Thyroid gland (tissue), 4 donors: ENCODE measurements at regions not wholly inside any gene's neighbourhood (a gene's known extent, or its start where the extent isn't known, plus 50 kb on each side); places are given as distances from the start of the nearest gene placed in this dataset.

Source experiments
- DNase-seq, 2 donors: peaks; one replicate each; pipeline ENCODE4 v3.0.0-alpha.2; 2019
- H3K27ac ChIP-seq, 3 donors: fragments of 200-600 bp; sonication (generic); 1 replicate in 2 of 3; 2 replicates in 1 of 3; pipeline ENCODE4 v1.5.1; 2016 to 2019; ENCODE audit warnings: mild to moderate bottlenecking in 1 of 3, moderate library complexity in 1 of 3
- H3K27me3 ChIP-seq: fragments of 200-600 bp; sonication (generic); one replicate; pipeline ENCODE4 v1.5.1; 2019
- H3K36me3 ChIP-seq, 2 donors: fragments of 200-600 bp; sonication (generic); one replicate each; pipeline ENCODE4 v1.5.1; 2016 to 2019
- H3K4me1 ChIP-seq, 2 donors: fragments of 200-600 bp; sonication (generic); one replicate each; pipeline ENCODE4 v1.5.1; 2017 to 2019
- H3K4me3 ChIP-seq, 3 donors: fragments of 200-600 bp; sonication (generic); replicated peaks in 1 of 3; 1 replicate in 2 of 3; 2 replicates in 1 of 3; pipeline ENCODE4 v1.5.1; 2016; ENCODE audit warnings: mild to moderate bottlenecking in 1 of 3
- H3K9me3 ChIP-seq: fragments of 200-600 bp; sonication (generic); one replicate; pipeline ENCODE4 v1.5.1; 2017
- POLR2A ChIP-seq, 2 donors: fragments of 450-650 bp; IDR thresholded peaks; one replicate each; pipeline ENCODE4 v1.6.1; 2017; ENCODE audit warnings: antibody characterized with exemption in 2 of 2, mild to moderate bottlenecking in 2 of 2, moderate library complexity in 1 of 2
- WGBS, 2 donors: methylation state at CpG; one replicate each; pipeline ENCODE4 v1.1.5; 2017; 5-methylcytosine and 5-hydroxymethylcytosine counted together
- intact Hi-C: fragments of 100-400 bp; cut with DNase I; formaldehyde crosslinking; loops from one replicate; pipeline ENCODE4 v1.15.1; 2023
- TF ChIP-seq, protein P1 (sequence below), 6 experiments: fragments of 200-600 bp in 3 of 6; fragments of 450-650 bp in 3 of 6; sonication (generic) in 3 of 6; IDR thresholded peaks; one replicate each; pipeline ENCODE4 v1.5.1; 2016 to 2019; ENCODE audit warnings: antibody characterized with exemption in 6 of 6, mild to moderate bottlenecking in 2 of 6, inconsistent platforms in 1 of 6, moderate library complexity in 1 of 6

DNA sequence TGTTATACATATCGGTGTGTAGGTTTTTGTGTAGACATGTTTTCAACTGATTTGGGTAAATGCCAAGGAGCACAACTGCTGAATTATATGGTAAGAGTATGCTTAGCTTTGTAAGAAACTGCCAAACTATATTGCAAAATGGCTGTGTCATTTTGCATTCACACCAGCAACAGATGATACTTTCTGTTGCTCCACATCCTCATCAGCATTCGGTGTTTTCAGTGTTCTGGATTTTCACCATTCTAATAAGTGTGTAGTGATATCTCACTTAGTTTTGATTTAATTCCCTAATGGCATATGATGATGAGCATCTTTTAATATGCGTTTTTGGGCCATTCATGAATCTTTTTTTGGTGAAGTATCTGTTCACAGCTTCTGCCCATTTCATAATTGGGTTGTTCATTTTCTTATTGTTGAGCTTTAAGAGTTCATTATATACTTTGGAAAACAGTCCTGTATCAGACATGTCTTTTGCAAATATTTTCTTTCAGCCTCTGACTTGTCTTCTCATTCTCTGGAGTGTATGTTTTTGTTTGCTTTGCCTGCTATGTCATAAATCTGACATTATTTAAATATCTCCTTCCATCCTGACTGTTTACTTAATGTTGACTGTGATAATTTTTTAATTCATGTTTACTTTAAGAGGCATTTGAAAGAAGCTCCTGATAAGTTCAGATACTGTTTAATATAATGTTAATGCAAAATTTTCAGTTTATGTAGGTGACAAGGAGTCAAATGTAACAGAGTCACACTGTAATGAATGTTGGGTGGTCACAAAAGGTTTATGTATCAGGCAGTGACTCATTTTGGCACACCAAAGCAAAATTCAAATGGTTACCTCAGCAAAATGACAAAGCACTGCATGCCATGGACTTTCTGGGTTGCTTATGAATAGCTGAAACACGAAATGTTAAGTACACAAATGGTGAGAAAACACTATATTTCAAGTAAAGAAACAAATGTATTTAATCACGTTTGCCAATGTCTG lies 181.1 kb upstream of the DAB2 start:
- WGBS, 2 donors: 88 to 92% methylated on average over 5 of the region's 5 CpGs
- intact Hi-C loops: no loop called here
- H3K27ac ChIP-seq: no peak overlapping the region
- H3K9me3 ChIP-seq: no peaks in the 10 kb centered on the region
- no peaks in the 10 kb centered on the region for H3K36me3 ChIP-seq
- no peak overlapping the region for H3K4me3 ChIP-seq
- no peaks in the 10 kb centered on the region for H3K4me1 ChIP-seq
- no peak for TF ChIP-seq POLR2A (IDR thresholded peaks at IDR 0.05)
- TF ChIP-seq, protein P1, sequence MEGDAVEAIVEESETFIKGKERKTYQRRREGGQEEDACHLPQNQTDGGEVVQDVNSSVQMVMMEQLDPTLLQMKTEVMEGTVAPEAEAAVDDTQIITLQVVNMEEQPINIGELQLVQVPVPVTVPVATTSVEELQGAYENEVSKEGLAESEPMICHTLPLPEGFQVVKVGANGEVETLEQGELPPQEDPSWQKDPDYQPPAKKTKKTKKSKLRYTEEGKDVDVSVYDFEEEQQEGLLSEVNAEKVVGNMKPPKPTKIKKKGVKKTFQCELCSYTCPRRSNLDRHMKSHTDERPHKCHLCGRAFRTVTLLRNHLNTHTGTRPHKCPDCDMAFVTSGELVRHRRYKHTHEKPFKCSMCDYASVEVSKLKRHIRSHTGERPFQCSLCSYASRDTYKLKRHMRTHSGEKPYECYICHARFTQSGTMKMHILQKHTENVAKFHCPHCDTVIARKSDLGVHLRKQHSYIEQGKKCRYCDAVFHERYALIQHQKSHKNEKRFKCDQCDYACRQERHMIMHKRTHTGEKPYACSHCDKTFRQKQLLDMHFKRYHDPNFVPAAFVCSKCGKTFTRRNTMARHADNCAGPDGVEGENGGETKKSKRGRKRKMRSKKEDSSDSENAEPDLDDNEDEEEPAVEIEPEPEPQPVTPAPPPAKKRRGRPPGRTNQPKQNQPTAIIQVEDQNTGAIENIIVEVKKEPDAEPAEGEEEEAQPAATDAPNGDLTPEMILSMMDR (IDR thresholded peaks at IDR 0.05): no peak
- no peaks in the 10 kb centered on the region for H3K27me3 ChIP-seq
- DNase-seq: no peak

DNA sequence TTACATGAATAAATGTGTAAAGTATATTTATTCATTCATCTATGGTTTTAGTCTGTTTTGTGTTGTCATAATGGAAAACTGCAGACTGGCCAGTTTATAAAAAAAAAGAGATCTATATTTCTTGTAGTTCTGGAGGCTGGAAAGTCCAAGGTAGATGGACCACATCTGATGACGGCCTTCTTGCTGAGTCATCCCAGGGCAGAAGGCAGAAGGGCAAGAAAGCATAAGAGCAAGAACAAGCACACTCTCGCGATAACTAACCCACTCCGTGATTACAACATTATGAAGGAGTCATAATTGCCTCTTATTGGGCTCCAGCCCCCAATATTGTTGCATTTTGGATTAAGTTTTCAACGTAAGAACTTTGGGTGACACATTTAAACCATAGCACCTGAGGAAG lies 180.4 kb upstream of the DAB2 start:
- H3K4me3 ChIP-seq: no peak overlapping the region
- WGBS, 2 donors: 93 to 94% methylated on average over 5 of the region's 5 CpGs
- H3K27me3 ChIP-seq: no peaks in the 10 kb centered on the region
- H3K27ac ChIP-seq: no peak overlapping the region
- no peaks in the 10 kb centered on the region for H3K4me1 ChIP-seq
- no peak for DNase-seq
- H3K9me3 ChIP-seq: no peaks in the 10 kb centered on the region
- intact Hi-C loops: no loop called here
- no peaks in the 10 kb centered on the region for H3K36me3 ChIP-seq
- no peak for TF ChIP-seq POLR2A (IDR thresholded peaks at IDR 0.05)
- TF ChIP-seq, protein P1 (IDR thresholded peaks at IDR 0.05): no peak

DNA sequence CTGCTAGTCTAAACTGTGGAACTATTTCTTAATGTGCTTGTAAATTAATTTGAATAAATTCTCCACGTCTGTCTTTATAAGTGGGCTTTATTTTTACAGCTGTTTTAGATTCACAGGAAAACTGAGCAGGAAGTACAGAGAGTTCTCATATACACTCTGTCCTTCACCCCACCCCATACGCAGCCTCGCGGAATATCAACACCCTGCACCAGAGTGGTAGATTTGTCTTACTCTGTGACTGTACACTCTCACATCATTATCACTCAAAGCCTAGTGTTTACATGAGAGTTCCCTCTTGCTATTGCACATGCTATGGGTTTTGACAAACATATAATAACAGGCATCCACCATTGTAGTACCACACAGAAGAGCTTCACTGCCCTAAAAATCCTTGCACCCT lies 179.7 kb upstream of the DAB2 start:
- intact Hi-C loops: no loop called here
- DNase-seq: no peak
- Histone ChIP-seq H3K36me3 (no peaks in the 10 kb centered on the region), H3K4me1 (no peaks in the 10 kb centered on the region), H3K4me3 (no peak overlapping the region), H3K27ac (no peak overlapping the region), H3K27me3 (no peaks in the 10 kb centered on the region), H3K9me3 (no peaks in the 10 kb centered on the region)
- no peak for TF ChIP-seq POLR2A (IDR thresholded peaks at IDR 0.05)
- TF ChIP-seq, protein P1 (IDR thresholded peaks at IDR 0.05): no peak
- WGBS, 2 donors: 29 to 50% methylated on average over 4 of the region's 4 CpGs

DNA sequence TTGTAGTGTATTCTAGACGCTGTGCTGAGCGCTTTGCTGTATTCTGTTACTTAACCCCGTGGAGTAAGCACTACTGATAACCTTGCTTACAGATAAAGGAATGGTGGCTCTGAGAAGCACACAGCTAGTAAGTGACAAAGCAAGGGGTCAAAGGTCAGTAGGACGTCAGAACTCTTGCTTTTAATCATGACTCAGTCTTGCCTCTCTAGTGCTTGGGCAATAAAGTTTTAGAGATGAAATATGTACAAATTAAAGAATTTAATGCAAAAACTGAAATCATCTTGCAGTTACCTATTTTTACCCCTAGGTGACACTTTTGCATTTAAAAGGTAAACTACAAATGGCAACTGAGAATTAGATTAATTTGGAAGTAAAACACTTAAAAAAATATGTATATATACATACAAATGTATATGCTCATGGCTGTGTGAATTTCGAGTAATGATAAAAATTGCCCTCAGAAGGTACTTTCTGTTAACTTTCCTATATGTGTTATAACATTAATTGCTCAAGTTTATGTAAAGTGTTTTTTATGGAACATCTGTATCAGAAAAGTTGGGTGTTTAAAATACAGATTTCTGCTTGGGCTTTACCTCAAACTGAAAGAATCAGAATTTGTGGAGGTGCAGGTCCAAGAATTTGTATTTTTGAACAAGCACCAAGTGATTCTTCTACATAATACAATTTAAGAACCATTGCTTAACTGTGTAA lies 175.1 kb upstream of the DAB2 start:
- TF ChIP-seq POLR2A (IDR thresholded peaks at IDR 0.05): no peak
- TF ChIP-seq, protein P1 (IDR thresholded peaks at IDR 0.05): peak in 5 of 6 experiments; percentile 27 to 65 (median 44)
- Histone ChIP-seq H3K9me3 (no peaks in the 10 kb centered on the region), H3K27ac (no peak overlapping the region), H3K36me3 (no peaks in the 10 kb centered on the region), H3K4me3 (no peak overlapping the region), H3K27me3 (no peaks in the 10 kb centered on the region), H3K4me1 (no peaks in the 10 kb centered on the region)
- intact Hi-C loops: no loop called here
- WGBS, 2 donors: 21 to 31% methylated on average over 5 of the region's 5 CpGs
- DNase-seq: no peak
